GM12892 (cell line): ENCODE measurements at regions not wholly inside any gene's neighbourhood (a gene's known extent, or its start where the extent isn't known, plus 50 kb on each side); places are given as distances from the start of the nearest gene placed in this dataset.

Experiments
- POLR2A ChIP-seq: IDR thresholded peaks from 2 replicates; pipeline ENCODE4 v1.6.1; 2011; ENCODE audit warnings: low read depth, low read length, control low read depth
- POLR2AphosphoS5 ChIP-seq: IDR thresholded peaks from 2 replicates; pipeline ENCODE4 v1.6.1; 2011; ENCODE audit warnings: low read depth, low read length, control low read depth
- TAF1 ChIP-seq: IDR thresholded peaks from 2 replicates; pipeline ENCODE4 v1.6.1; 2011; ENCODE audit warnings: low read depth, mild to moderate bottlenecking, control low read depth, low read length, borderline replicate concordance

GRCh38 chr17:53630115-53630514, 192.6 kb upstream of the KIF2B start:
- no peak for TF ChIP-seq TAF1
- no peak for TF ChIP-seq POLR2A
- TF ChIP-seq POLR2AphosphoS5: no peak
